ENCODE measurements at regions not wholly inside any gene's neighbourhood (a gene's known extent, or its start where the extent isn't known, plus 50 kb on each side); places are given as distances from the start of the nearest gene placed in this dataset.
A peak's percentile ranks its signal among the peaks of the same experiment; 100 is the strongest.

GRCh38 chr9:88077071-88077617 lies 61.1 kb downstream of the SPATA31C2 start:
- intact Hi-C loops (cut with DNase I; ENCODE audit: low total_unique reads) = no loop called here
- Histone ChIP-seq H3K27ac (peak overlapping the region; percentile 31 to 58), H3K4me3 (peak overlapping the region; percentile 51 to 59), H3K9me3 (no peaks in the 10 kb centered on the region), H3K27me3 (no peaks in the 10 kb centered on the region), H3K36me3 (no peaks in the 10 kb centered on the region), H3K4me1 (peaks cover 0 to 18% (median 8%) of the 10 kb centered on the region in 4 donors)
- no peak for DNase-seq
- no peak for TF ChIP-seq CTCF (IDR thresholded peaks at IDR 0.05)

GRCh38 chr9:88076286-88077070 lies 61.8 kb downstream of the SPATA31C2 start:
- peak in 1 of 2 experiments; percentile 24 for TF ChIP-seq CTCF (IDR thresholded peaks at IDR 0.05)
- H3K4me1 ChIP-seq = peaks cover 0 to 18% (median 8%) of the 10 kb centered on the region in 4 donors
- peak overlapping the region; percentile 51 to 59 for H3K4me3 ChIP-seq
- H3K36me3 ChIP-seq = no peaks in the 10 kb centered on the region
- H3K27me3 ChIP-seq = no peaks in the 10 kb centered on the region
- peak; percentile 35 to 74 for DNase-seq
- intact Hi-C loops (cut with DNase I; ENCODE audit: low total_unique reads) = no loop called here
- H3K27ac ChIP-seq = peak overlapping the region; percentile 31 to 58
- H3K9me3 ChIP-seq = no peaks in the 10 kb centered on the region

- no peak for DNase-seq
- H3K27me3 ChIP-seq = no peaks in the 10 kb centered on the region
- H3K9me3 ChIP-seq = no peaks in the 10 kb centered on the region
- TF ChIP-seq CTCF (IDR thresholded peaks at IDR 0.05) = peak in 1 of 2 experiments; percentile 29
- peaks cover 0 to 18% (median 8%) of the 10 kb centered on the region in 4 donors for H3K4me1 ChIP-seq
- intact Hi-C loops (cut with DNase I; ENCODE audit: low total_unique reads) = no loop called here
- no peaks in the 10 kb centered on the region for H3K36me3 ChIP-seq
- peak overlapping the region; percentile 31 to 58 for H3K27ac ChIP-seq
- peak overlapping the region; percentile 51 to 59 for H3K4me3 ChIP-seq
These were observed 62.3 kb downstream of the SPATA31C2 start for GRCh38 chr9:88075966-88076285.

GRCh38 chr9:88075506-88075905 lies 62.8 kb downstream of the SPATA31C2 start:
- no peak for TF ChIP-seq CTCF (IDR thresholded peaks at IDR 0.05)
- DNase-seq = no peak
- peaks cover 0 to 18% (median 8%) of the 10 kb centered on the region in 4 donors for H3K4me1 ChIP-seq
- H3K27ac ChIP-seq = no peak overlapping the region
- no peaks in the 10 kb centered on the region for H3K36me3 ChIP-seq
- H3K9me3 ChIP-seq = no peaks in the 10 kb centered on the region
- intact Hi-C loops (cut with DNase I; ENCODE audit: low total_unique reads) = no loop called here
- H3K27me3 ChIP-seq = no peaks in the 10 kb centered on the region
- H3K4me3 ChIP-seq = no peak overlapping the region

GRCh38 chr9:88074931-88075330 lies 63.3 kb downstream of the SPATA31C2 start:
- Histone ChIP-seq H3K27me3 (no peaks in the 10 kb centered on the region), H3K4me3 (no peak overlapping the region), H3K4me1 (peaks cover 0 to 18% (median 8%) of the 10 kb centered on the region in 4 donors), H3K36me3 (no peaks in the 10 kb centered on the region), H3K27ac (no peak overlapping the region), H3K9me3 (no peaks in the 10 kb centered on the region)
- intact Hi-C loops (cut with DNase I; ENCODE audit: low total_unique reads) = no loop called here
- TF ChIP-seq CTCF (IDR thresholded peaks at IDR 0.05) = no peak
- no peak for DNase-seq
